NCI-H524 (cell line): ENCODE measurements at regions not wholly inside any gene's neighbourhood (a gene's known extent, or its start where the extent isn't known, plus 50 kb on each side); places are given as distances from the start of the nearest gene placed in this dataset.

Experiments used
- DNase-seq, 2 experiments: peaks; one replicate each; lab custom pipeline; 2025; lab: John Stamatoyannopoulos, UW

GRCh38 chr9:110143485-110143884 is 64.5 kb downstream of the C9orf152 start:
- DNase-seq: no peak

DNA sequence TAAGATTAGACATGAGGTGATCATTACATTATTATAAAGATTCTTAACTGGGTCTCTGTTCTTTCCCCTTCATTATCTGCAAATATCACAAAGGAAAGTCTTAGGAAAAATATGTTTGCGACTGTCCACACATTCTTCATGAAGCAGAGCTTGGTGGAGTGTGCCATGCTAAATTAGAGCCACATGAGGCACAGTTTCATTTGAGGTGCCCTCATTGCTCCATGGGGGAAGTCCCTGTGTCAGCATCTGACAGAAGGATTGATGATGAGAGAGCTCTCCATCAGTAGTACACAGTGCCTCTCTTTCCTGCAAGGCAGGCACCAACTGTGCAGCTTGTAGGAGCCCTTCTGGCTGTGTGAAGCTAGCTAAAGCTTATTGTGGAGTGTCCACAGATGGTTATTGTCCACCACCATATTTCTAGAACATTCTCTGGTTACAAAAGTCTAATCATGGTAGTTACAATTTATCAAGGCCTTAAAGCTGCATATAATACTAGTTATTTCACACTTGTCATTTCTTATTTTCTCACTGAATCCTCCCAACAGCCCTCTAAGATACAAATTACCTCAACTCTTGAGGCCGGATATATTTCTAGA is 63.9 kb downstream of the C9orf152 start:
- DNase-seq: no peak

DNA sequence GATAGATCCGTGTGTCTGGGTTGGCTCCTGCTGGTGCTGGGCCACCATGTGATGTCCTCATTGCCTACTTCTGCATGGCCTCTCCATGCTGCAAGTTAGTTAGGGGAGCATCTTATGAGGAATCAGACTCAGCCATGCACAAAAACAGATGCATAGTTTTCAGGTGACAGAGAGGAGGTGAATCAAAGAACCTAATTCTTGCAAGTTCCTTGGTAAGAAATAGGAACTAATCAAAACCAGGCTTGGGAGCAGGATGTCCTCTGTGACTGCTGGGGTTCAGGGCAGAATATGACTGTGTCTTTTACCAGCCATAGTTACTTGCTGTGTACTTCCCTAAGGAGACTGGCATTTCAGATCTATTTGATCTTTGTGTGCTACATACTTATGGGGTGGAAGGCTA is 61.6 kb downstream of the C9orf152 start:
- no peak for DNase-seq

DNA sequence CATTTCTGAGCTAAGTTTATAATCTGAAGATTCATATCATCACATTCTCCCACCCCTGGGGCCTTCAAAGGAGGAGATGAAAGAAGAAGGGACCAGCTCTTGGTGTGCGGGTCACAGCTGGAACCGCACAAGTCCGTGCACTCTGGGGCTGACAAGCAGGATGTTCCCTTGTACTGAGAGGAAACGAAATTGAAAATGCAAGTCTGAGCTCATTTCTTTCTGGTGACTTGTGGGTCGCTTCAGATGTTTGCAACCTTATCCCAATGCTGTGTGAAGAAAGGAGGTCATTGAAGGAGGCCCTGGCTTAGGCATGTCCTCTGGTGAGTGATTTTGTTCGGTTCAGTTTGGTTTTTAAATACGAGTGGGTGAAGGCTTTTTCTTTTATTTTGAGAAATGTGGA is 59.6 kb downstream of the C9orf152 start:
- no peak for DNase-seq

DNA sequence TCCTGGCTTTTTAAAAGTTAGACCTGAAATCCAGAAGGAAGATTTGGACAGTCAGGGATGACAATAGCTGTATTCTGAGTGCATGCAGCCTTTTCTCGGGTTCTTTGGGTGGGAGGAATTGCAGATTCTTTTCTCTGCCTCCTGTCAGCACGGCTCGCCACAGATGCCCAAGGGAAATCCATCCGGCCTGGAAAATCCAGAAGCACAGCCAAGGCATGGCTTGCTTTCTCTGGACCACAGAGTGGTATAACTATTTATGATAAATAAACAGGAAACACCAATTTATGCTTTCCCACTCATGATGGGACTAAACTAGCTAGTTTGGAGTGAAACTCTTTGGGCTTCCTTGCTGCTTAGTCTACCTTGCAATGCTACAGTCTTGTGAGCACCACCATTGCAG is 59.1 kb downstream of the C9orf152 start:
- no peak for DNase-seq
